ENCODE measurements at regions not wholly inside any gene's neighbourhood (a gene's known extent, or its start where the extent isn't known, plus 50 kb on each side); places are given as distances from the start of the nearest gene placed in this dataset.

DNA sequence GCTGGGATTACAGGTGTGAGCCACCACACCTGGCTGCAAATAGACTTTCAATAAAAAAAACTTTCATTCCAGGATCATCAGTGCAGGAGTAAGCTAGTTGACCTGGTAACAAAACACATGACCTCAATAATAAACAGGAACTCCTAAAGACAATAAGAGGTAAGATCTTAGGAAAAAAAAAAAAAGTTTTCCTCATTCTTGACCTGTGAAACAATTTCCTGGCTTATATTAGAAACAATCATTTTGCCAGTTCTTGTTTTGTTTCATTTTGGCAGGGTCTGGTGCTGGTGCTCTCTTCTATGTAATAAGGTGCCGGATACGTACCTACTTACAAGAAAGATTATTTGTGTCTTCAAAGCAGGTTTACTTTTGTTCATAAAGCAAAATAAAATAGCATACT, 90.6 kb upstream of the AMN1 start:
- Histone ChIP-seq H2BK5ac (ENCODE audit: low read depth, low read length) (no peak overlapping the region), H3K4me2 (ENCODE audit: insufficient read depth in 1 of 2, low read depth in 2 of 2, low read length in 2 of 2) (no peak overlapping the region), H3K79me2 (ENCODE audit: control insufficient read depth in 1 of 2, insufficient read depth in 2 of 2, low read length in 2 of 2) (no peaks in the 10 kb centered on the region), H3K4ac (replicated peaks; ENCODE audit: insufficient read length, low read depth, low read length) (no peak overlapping the region), H3K23me2 (ENCODE audit: low read depth, low read length) (no peaks in the 10 kb centered on the region), H4K8ac (ENCODE audit: extremely low read depth, insufficient read depth, low read length) (no peak overlapping the region), H3K79me1 (ENCODE audit: low read depth, low read length) (no peaks in the 10 kb centered on the region), H2BK20ac (ENCODE audit: low read length) (no peak overlapping the region), H4K91ac (replicated peaks; ENCODE audit: insufficient read length, low read length) (no peak overlapping the region), H3K27ac (ENCODE audit: low read depth, low read length) (no peak overlapping the region), H2BK12ac (ENCODE audit: low read depth, low read length) (no peak overlapping the region), H3K36me3 (ENCODE audit: control insufficient read depth in 2 of 4, insufficient read depth in 4 of 4, low read length in 3 of 4) (no peaks in the 10 kb centered on the region), H2AK5ac (ENCODE audit: low read depth, low read length) (no peak overlapping the region), H2AFZ (ENCODE audit: low read length) (no peak overlapping the region), H3K27me3 (replicated peaks in 1 of 4; ENCODE audit: control insufficient read depth in 3 of 4, extremely low read depth in 1 of 4, insufficient read depth in 3 of 4, low read length in 3 of 4) (no peaks in the 10 kb centered on the region), H2BK15ac (ENCODE audit: low read length) (no peak overlapping the region), H3K14ac (ENCODE audit: insufficient read length) (no peak overlapping the region), H3K9me3 (ENCODE audit: insufficient read depth in 2 of 2, low read depth in 1 of 2, low read length in 1 of 2) (no peaks in the 10 kb centered on the region), H2BK120ac (replicated peaks; ENCODE audit: low read depth, low read length) (no peak overlapping the region), H3K4me3 (ENCODE audit: extremely low read depth in 1 of 4, insufficient read depth in 2 of 4, low read depth in 3 of 4, low read length in 4 of 4) (no peak overlapping the region), H3K9ac (replicated peaks in 1 of 4; ENCODE audit: extremely low read depth in 1 of 4, low read depth in 3 of 4, low read length in 3 of 4) (no peak overlapping the region), H3K56ac (replicated peaks; ENCODE audit: insufficient read length, low read depth, low read length) (no peak overlapping the region), H3K18ac (ENCODE audit: extremely low read depth, low read length) (no peak overlapping the region), H3K23ac (ENCODE audit: insufficient read length) (no peak overlapping the region), H4K20me1 (replicated peaks in 1 of 2; ENCODE audit: control insufficient read depth in 1 of 2, insufficient read depth in 2 of 2, low read length in 2 of 2) (no peaks in the 10 kb centered on the region), H3K4me1 (replicated peaks in 1 of 4; ENCODE audit: control insufficient read depth in 3 of 4, insufficient read depth in 4 of 4, low read length in 3 of 4) (no peaks in the 10 kb centered on the region), H4K5ac (ENCODE audit: insufficient read length, low read depth, low read length) (no peak overlapping the region)
- POLR2A ChIA-PET (ENCODE audit: partially characterized antibody), result no interaction called here
- DNase-seq (ENCODE audit: low read depth in 1 of 2, low spot score in 2 of 2) (no peak), FAIRE-seq (no peak)
- CTCF ChIA-PET (ENCODE audit: partially characterized antibody), result no interaction called here
- 100% methylated on average over 2 of the region's 2 CpGs; no CpG with 5 or more reads in 1 of the 2 experiments for WGBS, 2 experiments (ENCODE audit: extremely low coverage in 1 of 2, insufficient coverage in 1 of 2, insufficient read length in 1 of 2, insufficient replicate concordance in 2 of 2, low coverage in 1 of 2, low lambda C conversion rate in 2 of 2, missing lambda C conversion rate in 1 of 2)
- TF ChIP-seq EZH2 (IDR thresholded peaks at IDR 0.05; ENCODE audit: low read depth, low read length, severe bottlenecking), result no peak

All from H1 (cell line).